ENCODE measurements at regions not wholly inside any gene's neighbourhood (a gene's known extent, or its start where the extent isn't known, plus 50 kb on each side); places are given as distances from the start of the nearest gene placed in this dataset.

- intact Hi-C loops (cut with micrococcal nuclease): no loop called here
- no peak for TF ChIP-seq CTCF (IDR thresholded peaks at IDR 0.05; ENCODE audit: unreplicated experiment)
- Mint-ChIP-seq H3K9me3 (ENCODE audit: unreplicated experiment) (no peaks in the 10 kb centered on the region), H3K4me3 (ENCODE audit: unreplicated experiment) (no peak overlapping the region), H3K4me1 (ENCODE audit: insufficient read depth, unreplicated experiment) (no peaks in the 10 kb centered on the region), H3K36me3 (ENCODE audit: insufficient read depth, unreplicated experiment) (no peaks in the 10 kb centered on the region), H3K27ac (ENCODE audit: low read depth, unreplicated experiment) (no peak overlapping the region), H3K27me3 (ENCODE audit: insufficient read depth, unreplicated experiment) (no peaks in the 10 kb centered on the region)
- no peak for DNase-seq (ENCODE audit: unreplicated experiment)
- ChIA-PET POLR2A (no interaction called here), CTCF (no interaction called here)
- no TSS peak for BruUV-seq (replicated peaks)
Measured at GRCh38 chr11:130698174-130698573, 218.1 kb downstream of the SNX19 start.

GRCh38 chr11:130699561-130699960 is 216.7 kb downstream of the SNX19 start:
- Mint-ChIP-seq H3K36me3 (ENCODE audit: insufficient read depth, unreplicated experiment) (no peaks in the 10 kb centered on the region), H3K27ac (ENCODE audit: low read depth, unreplicated experiment) (no peak overlapping the region), H3K4me1 (ENCODE audit: insufficient read depth, unreplicated experiment) (no peaks in the 10 kb centered on the region), H3K27me3 (ENCODE audit: insufficient read depth, unreplicated experiment) (no peaks in the 10 kb centered on the region), H3K9me3 (ENCODE audit: unreplicated experiment) (no peaks in the 10 kb centered on the region), H3K4me3 (ENCODE audit: unreplicated experiment) (no peak overlapping the region)
- ChIA-PET CTCF (no interaction called here), POLR2A (no interaction called here)
- intact Hi-C loops (cut with micrococcal nuclease): no loop called here
- TF ChIP-seq CTCF (IDR thresholded peaks at IDR 0.05; ENCODE audit: unreplicated experiment): no peak
- no TSS peak for BruUV-seq (replicated peaks)
- no peak for DNase-seq (ENCODE audit: unreplicated experiment)

GRCh38 chr11:130700092-130700491 is 216.2 kb downstream of the SNX19 start:
- no peaks in the 10 kb centered on the region for H3K27me3 Mint-ChIP-seq (ENCODE audit: insufficient read depth, unreplicated experiment)
- intact Hi-C loops (cut with micrococcal nuclease): no loop called here
- ChIA-PET POLR2A (no interaction called here), CTCF (no interaction called here)
- no peak overlapping the region for H3K27ac Mint-ChIP-seq (ENCODE audit: low read depth, unreplicated experiment)
- no peak for TF ChIP-seq CTCF (IDR thresholded peaks at IDR 0.05; ENCODE audit: unreplicated experiment)
- no peak overlapping the region for H3K4me3 Mint-ChIP-seq (ENCODE audit: unreplicated experiment)
- H3K9me3 Mint-ChIP-seq (ENCODE audit: unreplicated experiment): no peaks in the 10 kb centered on the region
- DNase-seq (ENCODE audit: unreplicated experiment): no peak
- no peaks in the 10 kb centered on the region for H3K4me1 Mint-ChIP-seq (ENCODE audit: insufficient read depth, unreplicated experiment)
- H3K36me3 Mint-ChIP-seq (ENCODE audit: insufficient read depth, unreplicated experiment): no peaks in the 10 kb centered on the region
- no TSS peak for BruUV-seq (replicated peaks)

GRCh38 chr11:130703489-130704190 is 212.6 kb downstream of the SNX19 start:
- Mint-ChIP-seq H3K4me3 (ENCODE audit: unreplicated experiment) (no peak overlapping the region), H3K27me3 (ENCODE audit: insufficient read depth, unreplicated experiment) (no peaks in the 10 kb centered on the region), H3K27ac (ENCODE audit: low read depth, unreplicated experiment) (no peak overlapping the region), H3K9me3 (ENCODE audit: unreplicated experiment) (no peaks in the 10 kb centered on the region), H3K4me1 (ENCODE audit: insufficient read depth, unreplicated experiment) (no peaks in the 10 kb centered on the region), H3K36me3 (ENCODE audit: insufficient read depth, unreplicated experiment) (no peaks in the 10 kb centered on the region)
- CTCF ChIA-PET: interaction anchor here (1.0 to 1.1 kb wide), 2 partner anchors 14 to 42 kb away, joined by 3 read pairs; no protein-coding TSS in a partner anchor
- intact Hi-C loops (cut with micrococcal nuclease): no loop called here
- POLR2A ChIA-PET: no interaction called here
- BruUV-seq (replicated peaks): no TSS peak
- no peak for DNase-seq (ENCODE audit: unreplicated experiment)
- no peak for TF ChIP-seq CTCF (IDR thresholded peaks at IDR 0.05; ENCODE audit: unreplicated experiment)

Data from MCF 10A (cell line).